Right kidney (tissue), 1 donor: ENCODE measurements at regions not wholly inside any gene's neighbourhood (a gene's known extent, or its start where the extent isn't known, plus 50 kb on each side); places are given as distances from the start of the nearest gene placed in this dataset.

Experiments used
- DNase-seq: peaks from one replicate; pipeline ENCODE4 v3.0.0-alpha.2; 2016

GRCh38 chr2:22999951-23000350 is 385.0 kb upstream of the KLHL29 start:
- no peak for DNase-seq

- DNase-seq: no peak
Measured at GRCh38 chr2:23002234-23002633, 382.7 kb upstream of the KLHL29 start.

GRCh38 chr2:23005469-23005868 is 379.5 kb upstream of the KLHL29 start:
- no peak for DNase-seq

- no peak for DNase-seq
Measured at GRCh38 chr2:23007631-23008235, 377.2 kb upstream of the KLHL29 start.

GRCh38 chr2:23008440-23008839 is 376.5 kb upstream of the KLHL29 start:
- no peak for DNase-seq

GRCh38 chr2:23008951-23009350 is 376.0 kb upstream of the KLHL29 start:
- no peak for DNase-seq

- DNase-seq: no peak
Measured at GRCh38 chr2:23009545-23010149, 375.3 kb upstream of the KLHL29 start.

- DNase-seq: no peak
Measured at GRCh38 chr2:23012499-23012898, 372.5 kb upstream of the KLHL29 start.

GRCh38 chr2:23015651-23016200 is 369.3 kb upstream of the KLHL29 start:
- no peak for DNase-seq

- DNase-seq: no peak
Measured at GRCh38 chr2:23019476-23019875, 365.5 kb upstream of the KLHL29 start.

- no peak for DNase-seq
Measured at GRCh38 chr2:23020659-23021058, 364.3 kb upstream of the KLHL29 start.

- no peak for DNase-seq
Measured at GRCh38 chr2:23021311-23022120, 363.5 kb upstream of the KLHL29 start.

- no peak for DNase-seq
Measured at GRCh38 chr2:23023722-23024121, 361.3 kb upstream of the KLHL29 start.

GRCh38 chr2:23026671-23027070 is 358.3 kb upstream of the KLHL29 start:
- DNase-seq: no peak

GRCh38 chr2:23027396-23027795 is 357.6 kb upstream of the KLHL29 start:
- no peak for DNase-seq

GRCh38 chr2:23028106-23028505 is 356.9 kb upstream of the KLHL29 start:
- no peak for DNase-seq

GRCh38 chr2:23029111-23029510 is 355.9 kb upstream of the KLHL29 start:
- no peak for DNase-seq

- no peak for DNase-seq
Measured at GRCh38 chr2:23029951-23030350, 355.0 kb upstream of the KLHL29 start.

GRCh38 chr2:23034996-23035395 is 350.0 kb upstream of the KLHL29 start:
- no peak for DNase-seq

GRCh38 chr2:23036629-23037028 is 348.4 kb upstream of the KLHL29 start:
- no peak for DNase-seq

- no peak for DNase-seq
Measured at GRCh38 chr2:23037596-23037995, 347.4 kb upstream of the KLHL29 start.

- DNase-seq: no peak
Measured at GRCh38 chr2:23041443-23041842, 343.5 kb upstream of the KLHL29 start.

- DNase-seq: no peak
Measured at GRCh38 chr2:23042216-23042906, 342.6 kb upstream of the KLHL29 start.
